OCI-LY3 (cell line): ENCODE measurements at regions not wholly inside any gene's neighbourhood (a gene's known extent, or its start where the extent isn't known, plus 50 kb on each side); places are given as distances from the start of the nearest gene placed in this dataset.
"Not testable (repeated sequence)": the region's sequence is repeated elsewhere in the genome, so short reads cannot be mapped to it uniquely, and the experiment has no call there.

Source experiments
- H2AFZ ChIP-seq: fragments of 200-600, 300-600 bp; shearing (Covaris generic); 2 replicates; pipeline ENCODE4 v1.6.0; 2014; ENCODE audit warnings: antibody characterized with exemption, low read depth, low read length
- H3K27ac ChIP-seq: fragments of 200-600, 300-600 bp; sonication (generic); 2 replicates; pipeline ENCODE4 v1.5.1; 2014; ENCODE audit warnings: mild to moderate bottlenecking, low read length, moderate library complexity, mixed read lengths
- H3K27me3 ChIP-seq: fragments of 200-600, 300-600 bp; sonication (generic); 2 replicates; pipeline ENCODE4 v1.6.1; 2014; ENCODE audit warnings: low read depth, low read length, mixed read lengths
- H3K36me3 ChIP-seq: fragments of 200-600, 300-600 bp; sonication (generic); replicated peaks from 2 replicates; pipeline ENCODE3; 2014; ENCODE audit warnings: low read depth, low read length, mixed read lengths
- H3K4me1 ChIP-seq: fragments of 300-600, 200-600 bp; sonication (generic); 2 replicates; pipeline ENCODE4 v1.6.1; 2014; ENCODE audit warnings: low read length, mixed read lengths
- H3K4me2 ChIP-seq: fragments of 200-600, 300-600 bp; sonication (generic); 2 replicates; pipeline ENCODE4 v1.6.1; 2014; ENCODE audit warnings: low read length, mixed read lengths
- H3K4me3 ChIP-seq: fragments of 300-600, 200-600 bp; sonication (generic); 2 replicates; pipeline ENCODE4 v1.5.1; 2014; ENCODE audit warnings: antibody characterized with exemption, mild to moderate bottlenecking, low read length, moderate library complexity
- H3K79me2 ChIP-seq: fragments of 300-600, 200-600 bp; shearing (Covaris generic); 2 replicates; pipeline ENCODE4 v1.6.1; 2014; ENCODE audit warnings: mild to moderate bottlenecking, low read length, mixed read lengths
- H3K9ac ChIP-seq: fragments of 300-600, 200-600 bp; shearing (Covaris generic); 2 replicates; pipeline ENCODE4 v1.6.0; 2014; ENCODE audit warnings: mild to moderate bottlenecking, low read length, moderate library complexity
- H3K9me3 ChIP-seq: fragments of 200-600, 300-600 bp; shearing (Covaris generic); 2 replicates; pipeline ENCODE4 v1.6.1; 2014; ENCODE audit warnings: low read length, mixed read lengths; ENCODE audit not compliant: insufficient read depth
- H4K20me1 ChIP-seq: fragments of 200-600, 300-600 bp; sonication (generic); 2 replicates; pipeline ENCODE4 v1.6.1; 2016; ENCODE audit warnings: low read length, mixed read lengths; ENCODE audit not compliant: insufficient read depth
- EZH2phosphoT487 ChIP-seq: fragments of 200-600 bp; shearing (Covaris generic); IDR thresholded peaks from 2 replicates; pipeline ENCODE4 v1.6.1; 2018; ENCODE audit warnings: antibody characterized with exemption, mixed run types, low read depth
- TF ChIP-seq, protein P1 (sequence below): fragments of 200-600, 300-600 bp; sonication (generic); IDR thresholded peaks from 2 replicates; pipeline ENCODE4 v1.5.1; 2014; ENCODE audit warnings: antibody characterized with exemption, low read length, low read depth

GRCh38 chr9:124137009-124137943 lies 120.5 kb upstream of the NEK6 start:
- Histone ChIP-seq H3K27me3 (no peaks in the 10 kb centered on the region), H3K4me1 (peaks cover 31% of the 10 kb centered on the region), H3K9me3 (no peaks in the 10 kb centered on the region), H3K9ac (no peak overlapping the region), H3K27ac (no peak overlapping the region), H3K36me3 (no peaks in the 10 kb centered on the region), H3K79me2 (no peaks in the 10 kb centered on the region), H3K4me3 (no peak overlapping the region), H4K20me1 (no peaks in the 10 kb centered on the region), H2AFZ (peak overlapping the region; percentile 59; the same call in 1 of the 2 replicates), H3K4me2 (peak overlapping the region; percentile 39)
- no peak for TF ChIP-seq EZH2phosphoT487
- TF ChIP-seq, protein P1, sequence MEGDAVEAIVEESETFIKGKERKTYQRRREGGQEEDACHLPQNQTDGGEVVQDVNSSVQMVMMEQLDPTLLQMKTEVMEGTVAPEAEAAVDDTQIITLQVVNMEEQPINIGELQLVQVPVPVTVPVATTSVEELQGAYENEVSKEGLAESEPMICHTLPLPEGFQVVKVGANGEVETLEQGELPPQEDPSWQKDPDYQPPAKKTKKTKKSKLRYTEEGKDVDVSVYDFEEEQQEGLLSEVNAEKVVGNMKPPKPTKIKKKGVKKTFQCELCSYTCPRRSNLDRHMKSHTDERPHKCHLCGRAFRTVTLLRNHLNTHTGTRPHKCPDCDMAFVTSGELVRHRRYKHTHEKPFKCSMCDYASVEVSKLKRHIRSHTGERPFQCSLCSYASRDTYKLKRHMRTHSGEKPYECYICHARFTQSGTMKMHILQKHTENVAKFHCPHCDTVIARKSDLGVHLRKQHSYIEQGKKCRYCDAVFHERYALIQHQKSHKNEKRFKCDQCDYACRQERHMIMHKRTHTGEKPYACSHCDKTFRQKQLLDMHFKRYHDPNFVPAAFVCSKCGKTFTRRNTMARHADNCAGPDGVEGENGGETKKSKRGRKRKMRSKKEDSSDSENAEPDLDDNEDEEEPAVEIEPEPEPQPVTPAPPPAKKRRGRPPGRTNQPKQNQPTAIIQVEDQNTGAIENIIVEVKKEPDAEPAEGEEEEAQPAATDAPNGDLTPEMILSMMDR, result no peak

- no peak for TF ChIP-seq EZH2phosphoT487
- TF ChIP-seq, protein P1, result no peak
- no peaks in the 10 kb centered on the region for H3K36me3 ChIP-seq
- H3K4me2 ChIP-seq, result no peak overlapping the region; the same call in 1 of the 2 replicates
- no peaks in the 10 kb centered on the region for H3K27me3 ChIP-seq
- no peaks in the 10 kb centered on the region for H4K20me1 ChIP-seq
- H3K27ac ChIP-seq, result no peak overlapping the region
- H3K4me3 ChIP-seq, result no peak overlapping the region
- no peaks in the 10 kb centered on the region for H3K79me2 ChIP-seq
- no peaks in the 10 kb centered on the region for H3K9me3 ChIP-seq
- H3K4me1 ChIP-seq, result peaks cover 31% of the 10 kb centered on the region
- no peak overlapping the region for H3K9ac ChIP-seq
- no peak overlapping the region for H2AFZ ChIP-seq
Observed at GRCh38 chr9:124137944-124138335, 119.8 kb upstream of the NEK6 start.

GRCh38 chr9:124139001-124139400 lies 118.7 kb upstream of the NEK6 start:
- Histone ChIP-seq H3K27ac (no peak overlapping the region), H3K27me3 (no peaks in the 10 kb centered on the region), H3K4me2 (no peak overlapping the region)

DNA sequence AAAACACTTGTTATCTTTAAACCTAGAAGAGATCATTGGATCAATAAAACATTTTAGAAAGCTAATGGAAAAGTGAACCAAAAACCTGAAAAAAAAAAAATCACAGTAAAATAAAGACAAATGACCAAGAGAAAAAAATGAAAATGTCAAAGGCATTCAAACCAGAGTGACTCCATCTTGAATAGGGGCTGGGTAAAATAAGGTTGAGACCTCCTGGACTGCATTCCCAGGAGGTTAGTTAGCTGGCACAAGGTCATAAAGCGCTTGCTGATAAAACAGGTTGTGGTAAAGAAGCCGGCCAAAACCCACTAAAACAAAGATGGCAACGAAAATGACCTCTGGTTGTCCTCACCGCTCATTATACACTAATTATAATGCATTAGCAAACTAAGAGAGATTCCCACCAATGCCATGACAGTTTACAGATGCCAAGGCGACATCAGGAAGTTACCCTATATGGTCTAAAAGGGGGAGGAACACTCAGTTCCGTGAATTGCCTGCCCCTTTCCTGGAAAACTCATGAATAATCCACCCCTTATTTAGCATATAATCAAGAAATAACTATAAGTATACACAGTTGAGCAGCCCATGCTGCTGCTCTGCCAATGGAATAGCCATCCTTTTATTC lies 116.7 kb upstream of the NEK6 start:
- Histone ChIP-seq H3K79me2 (no peaks in the 10 kb centered on the region), H4K20me1 (no peaks in the 10 kb centered on the region), H3K36me3 (no peaks in the 10 kb centered on the region), H3K9me3 (no peaks in the 10 kb centered on the region), H3K4me3 (no peak overlapping the region), H2AFZ (no peak overlapping the region), H3K27me3 (peaks cover 1% of the 10 kb centered on the region; the same call in 1 of the 2 replicates), H3K27ac (no peak overlapping the region), H3K4me2 (no peak overlapping the region), H3K9ac (no peak overlapping the region), H3K4me1 (peaks cover 12% of the 10 kb centered on the region)
- TF ChIP-seq, protein P1, result no peak
- no peak for TF ChIP-seq EZH2phosphoT487

More at GRCh38 chr9:124139001-124139400, 118.7 kb upstream of the NEK6 start:
- Histone ChIP-seq H3K36me3 (no peaks in the 10 kb centered on the region), H2AFZ (no peak overlapping the region), H4K20me1 (no peaks in the 10 kb centered on the region), H3K9me3 (no peaks in the 10 kb centered on the region), H3K9ac (no peak overlapping the region), H3K4me3 (no peak overlapping the region), H3K4me1 (peaks cover 23% of the 10 kb centered on the region), H3K79me2 (no peaks in the 10 kb centered on the region)
- no peak for TF ChIP-seq EZH2phosphoT487
- TF ChIP-seq, protein P1, result no peak

- H3K9ac ChIP-seq, H3K36me3 ChIP-seq, H3K4me2 ChIP-seq, H3K79me2 ChIP-seq, H3K27ac ChIP-seq, H4K20me1 ChIP-seq, H3K4me1 ChIP-seq, H3K9me3 ChIP-seq, H3K4me3 ChIP-seq, H2AFZ ChIP-seq: not testable (repeated sequence)
- H3K27me3 ChIP-seq, result peaks cover 14% of the 10 kb centered on the region
Observed at GRCh38 chr9:124144561-124145123, 113.1 kb upstream of the NEK6 start.
